GM12878 (cell line): ENCODE measurements at regions not wholly inside any gene's neighbourhood (a gene's known extent, or its start where the extent isn't known, plus 50 kb on each side); places are given as distances from the start of the nearest gene placed in this dataset.

Experiments
- ATAC-seq: fragments of 200-7000 bp; cut with Tn5 transposase; 3 replicates; pipeline ENCODE4 v1.9.1; 2020; ENCODE audit warnings: mild to moderate bottlenecking, moderate library complexity
- BruUV-seq: library from RNA; stranded (reverse); fragments of 400-500 nt; replicated peaks from 2 replicates; lab custom pipeline; 2021; lab: Mats Ljungman, UMichigan
- CTCF ChIA-PET: fragments of 300-600 bp; sonication (Branson Sonifier 250); formaldehyde crosslinking; extraction: SDS; loops from one replicate; lab custom pipeline; 2021; ENCODE audit warnings: inconsistent platforms; lab: Yijun Ruan, JAX
- POLR2A ChIA-PET: fragments of 350-600 bp; formaldehyde crosslinking; extraction: SDS; loops from one replicate; lab custom pipeline; 2021; ENCODE audit warnings: inconsistent platforms; lab: Charles Lee
- RAD21 ChIA-PET: fragments of 300-600 bp; sonication (Branson Sonifier 250); formaldehyde crosslinking; loops from one replicate; lab custom pipeline; 2023; ENCODE audit warnings: antibody characterized with exemption; ENCODE audit not compliant: unreplicated experiment; lab: Charles Lee
- SMC1A ChIA-PET: fragments of 300-600 bp; sonication (Branson Sonifier 250); formaldehyde crosslinking; loops from one replicate; lab custom pipeline; 2023; ENCODE audit not compliant: unreplicated experiment, uncharacterized antibody; lab: Charles Lee
- DNase-seq: peaks from one replicate; pipeline ENCODE4 v3.0.0-alpha.2; 2011; ENCODE audit warnings: low read depth, low spot score
- FAIRE-seq: peaks from 3 replicates; lab custom pipeline; 2011; peaks lifted over from hg19 to GRCh38; lab: Jason Lieb, UNC
- H2AFZ ChIP-seq: 2 replicates; pipeline ENCODE4 v1.6.0; 2011; ENCODE audit warnings: low read depth, low read length, control low read depth; ENCODE audit not compliant: control insufficient read depth
- H3K27ac ChIP-seq: 2 replicates; pipeline ENCODE4 v1.5.1; 2011; ENCODE audit warnings: control low read depth; ENCODE audit not compliant: control insufficient read depth, insufficient read depth
- H3K27me3 ChIP-seq, 2 experiments: replicated peaks in 1 of 2; 2 replicates each; pipeline versions ENCODE4 v1.6.0 to v1.6.1; 2011; ENCODE audit warnings: low read length in 1 of 2; ENCODE audit not compliant: control insufficient read depth in 2 of 2, insufficient read depth in 2 of 2
- H3K36me3 ChIP-seq, 2 experiments: 2 replicates each; pipeline ENCODE4 v1.5.1; 2011; ENCODE audit warnings: low read length in 1 of 2; ENCODE audit not compliant: control insufficient read depth in 2 of 2, insufficient read depth in 2 of 2
- H3K4me1 ChIP-seq: 2 replicates; pipeline ENCODE4 v1.6.1; 2011; ENCODE audit warnings: mild to moderate bottlenecking, low read length, moderate library complexity, mixed read lengths; ENCODE audit not compliant: control insufficient read depth, insufficient read depth
- H3K4me2 ChIP-seq: 2 replicates; pipeline ENCODE4 v1.6.0; 2011; ENCODE audit warnings: control low read depth; ENCODE audit not compliant: control insufficient read depth, insufficient read depth
- H3K4me3 ChIP-seq: fragments of 200-600 bp; sonication (generic); 2 replicates; pipeline ENCODE4 v1.5.1; 2016
- H3K79me2 ChIP-seq: 2 replicates; pipeline ENCODE4 v1.6.0; 2011; ENCODE audit warnings: low read length; ENCODE audit not compliant: control insufficient read depth, insufficient read depth
- H3K9ac ChIP-seq: 2 replicates; pipeline ENCODE4 v1.8.0; 2011; ENCODE audit warnings: low read length, control low read depth, mixed read lengths; ENCODE audit not compliant: control insufficient read depth, insufficient read depth
- H3K9me3 ChIP-seq: replicated peaks from 3 replicates; pipeline ENCODE4 v1.5.1; 2011; ENCODE audit warnings: mild to moderate bottlenecking, low read length; ENCODE audit not compliant: control insufficient read depth, insufficient read depth
- H4K20me1 ChIP-seq: 2 replicates; pipeline ENCODE4 v1.6.0; 2011; ENCODE audit not compliant: control insufficient read depth, insufficient read depth
- BACH1 ChIP-seq: fragments of 450-650 bp; IDR thresholded peaks from 2 replicates; pipeline ENCODE4 v1.6.1; 2017; ENCODE audit warnings: mild to moderate bottlenecking, borderline replicate concordance
- BMI1 ChIP-seq: fragments of 450-650 bp; IDR thresholded peaks from 2 replicates; pipeline ENCODE4 v1.6.1; 2016; ENCODE audit warnings: mild to moderate bottlenecking, moderate library complexity, borderline replicate concordance
- CEBPZ ChIP-seq: fragments of 150-350 bp; IDR thresholded peaks from 2 replicates; pipeline ENCODE4 v1.6.1; 2016; ENCODE audit warnings: low read depth, low read length
- EED ChIP-seq: sonication (generic); IDR thresholded peaks from 2 replicates; pipeline ENCODE4 v1.6.1; 2016; ENCODE audit warnings: antibody characterized with exemption, low read depth
- ETV6 ChIP-seq, 2 experiments: fragments of 450-650 bp in 1 of 2; IDR thresholded peaks in 1 of 2; conservative IDR thresholded peaks in 1 of 2; 2 replicates each; pipeline ENCODE4 v1.6.1; 2014; ENCODE audit warnings: antibody characterized with exemption in 1 of 2, borderline replicate concordance in 1 of 2, low read depth in 1 of 2, mild to moderate bottlenecking in 1 of 2, moderate library complexity in 1 of 2
- FOXM1 ChIP-seq: IDR thresholded peaks from 2 replicates; pipeline ENCODE4 v1.6.1; 2012; ENCODE audit warnings: low read depth, mild to moderate bottlenecking, inconsistent platforms, low read length, moderate library complexity
- GATAD2B ChIP-seq: fragments of 450-650 bp; conservative IDR thresholded peaks from 2 replicates; pipeline ENCODE4 v1.6.1; 2017; ENCODE audit warnings: low read depth, mild to moderate bottlenecking, moderate library complexity
- JUND ChIP-seq: IDR thresholded peaks from 2 replicates; pipeline ENCODE4 v1.6.1; 2012; ENCODE audit warnings: low read depth, mild to moderate bottlenecking, low read length, improper control_type of control experiment, moderate library complexity
- KAT2A ChIP-seq: conservative IDR thresholded peaks from 2 replicates; pipeline ENCODE4 v1.6.1; 2011; ENCODE audit warnings: low read depth, low read length; ENCODE audit not compliant: control insufficient read depth
- NFXL1 ChIP-seq: fragments of 450-650 bp; IDR thresholded peaks from 2 replicates; pipeline ENCODE4 v1.6.1; 2017; ENCODE audit warnings: antibody characterized with exemption, mild to moderate bottlenecking, borderline replicate concordance
- NR2C1 ChIP-seq: fragments of 450-650 bp; IDR thresholded peaks from 2 replicates; pipeline ENCODE4 v1.6.1; 2017; ENCODE audit warnings: antibody characterized with exemption, mild to moderate bottlenecking, moderate library complexity
- POLR2A ChIP-seq: IDR thresholded peaks from 2 replicates; pipeline ENCODE4 v1.6.1; 2011; ENCODE audit warnings: low read depth, mild to moderate bottlenecking, low read length
- SIX5 ChIP-seq: IDR thresholded peaks from 2 replicates; pipeline ENCODE4 v1.6.1; 2011; ENCODE audit warnings: mild to moderate bottlenecking, low read depth, low read length, moderate library complexity; ENCODE audit not compliant: severe bottlenecking
- SRF ChIP-seq, 2 experiments: IDR thresholded peaks; 2 replicates each; pipeline ENCODE4 v1.6.1; 2011; ENCODE audit warnings: low read depth in 2 of 2, low read length in 2 of 2, mild to moderate bottlenecking in 1 of 2, moderate library complexity in 1 of 2
- STAT1 ChIP-seq: fragments of 450-650 bp; conservative IDR thresholded peaks from 2 replicates; pipeline ENCODE4 v1.6.1; 2014; ENCODE audit warnings: antibody characterized with exemption, mild to moderate bottlenecking
- WGBS: methylation state at CpG from one replicate; pipeline ENCODE4 v1.1.6; 2016; ENCODE audit warnings: low lambda C conversion rate; ENCODE audit not compliant: insufficient replicate concordance, insufficient coverage; ENCODE audit errors: missing lambda C conversion rate; 5-methylcytosine and 5-hydroxymethylcytosine counted together
- in situ Hi-C: fragments of 300-500 bp; cut with MboI; formaldehyde crosslinking; loops from 9 replicates; pipeline ENCODE4 v1.14.3; 2018; ENCODE audit warnings: mixed read lengths
- intact Hi-C: fragments of 100-400 bp; cut with micrococcal nuclease; formaldehyde crosslinking; loops from one replicate; pipeline ENCODE4 v1.14.2; 2022; ENCODE audit not compliant: unreplicated experiment
- TF ChIP-seq, protein P1 (sequence below): fragments of 450-650 bp; IDR thresholded peaks from 2 replicates; pipeline ENCODE4 v1.6.1; 2016; ENCODE audit warnings: mild to moderate bottlenecking
- TF ChIP-seq, protein P2 (sequence below): fragments of 450-650 bp; IDR thresholded peaks from 2 replicates; pipeline ENCODE4 v1.6.1; 2018; ENCODE audit warnings: borderline replicate concordance, mild to moderate bottlenecking; ENCODE audit not compliant: partially characterized antibody
- TF ChIP-seq, protein P3 (sequence below): IDR thresholded peaks from 2 replicates; pipeline ENCODE4 v1.6.1; 2011; ENCODE audit warnings: low read depth, low read length, improper control_type of control experiment, borderline replicate concordance

- Histone ChIP-seq H3K4me3 (no peak overlapping the region), H3K79me2 (no peaks in the 10 kb centered on the region), H3K9ac (no peak overlapping the region), H3K4me1 (no peaks in the 10 kb centered on the region), H3K27ac (no peak overlapping the region)
- POLR2A ChIA-PET, result no interaction called here
- no TSS peak for BruUV-seq
- intact Hi-C loops, result no loop called here
- TF ChIP-seq JUND, result no peak
- TF ChIP-seq GATAD2B, result no peak
- no peak for TF ChIP-seq KAT2A
- TF ChIP-seq, protein P1, sequence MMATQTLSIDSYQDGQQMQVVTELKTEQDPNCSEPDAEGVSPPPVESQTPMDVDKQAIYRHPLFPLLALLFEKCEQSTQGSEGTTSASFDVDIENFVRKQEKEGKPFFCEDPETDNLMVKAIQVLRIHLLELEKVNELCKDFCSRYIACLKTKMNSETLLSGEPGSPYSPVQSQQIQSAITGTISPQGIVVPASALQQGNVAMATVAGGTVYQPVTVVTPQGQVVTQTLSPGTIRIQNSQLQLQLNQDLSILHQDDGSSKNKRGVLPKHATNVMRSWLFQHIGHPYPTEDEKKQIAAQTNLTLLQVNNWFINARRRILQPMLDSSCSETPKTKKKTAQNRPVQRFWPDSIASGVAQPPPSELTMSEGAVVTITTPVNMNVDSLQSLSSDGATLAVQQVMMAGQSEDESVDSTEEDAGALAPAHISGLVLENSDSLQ, result no peak
- TF ChIP-seq BMI1, result no peak
- TF ChIP-seq NFXL1, result no peak
- TF ChIP-seq SIX5, result no peak
- TF ChIP-seq CEBPZ, result no peak
- no peak for TF ChIP-seq FOXM1
- TF ChIP-seq, protein P2, sequence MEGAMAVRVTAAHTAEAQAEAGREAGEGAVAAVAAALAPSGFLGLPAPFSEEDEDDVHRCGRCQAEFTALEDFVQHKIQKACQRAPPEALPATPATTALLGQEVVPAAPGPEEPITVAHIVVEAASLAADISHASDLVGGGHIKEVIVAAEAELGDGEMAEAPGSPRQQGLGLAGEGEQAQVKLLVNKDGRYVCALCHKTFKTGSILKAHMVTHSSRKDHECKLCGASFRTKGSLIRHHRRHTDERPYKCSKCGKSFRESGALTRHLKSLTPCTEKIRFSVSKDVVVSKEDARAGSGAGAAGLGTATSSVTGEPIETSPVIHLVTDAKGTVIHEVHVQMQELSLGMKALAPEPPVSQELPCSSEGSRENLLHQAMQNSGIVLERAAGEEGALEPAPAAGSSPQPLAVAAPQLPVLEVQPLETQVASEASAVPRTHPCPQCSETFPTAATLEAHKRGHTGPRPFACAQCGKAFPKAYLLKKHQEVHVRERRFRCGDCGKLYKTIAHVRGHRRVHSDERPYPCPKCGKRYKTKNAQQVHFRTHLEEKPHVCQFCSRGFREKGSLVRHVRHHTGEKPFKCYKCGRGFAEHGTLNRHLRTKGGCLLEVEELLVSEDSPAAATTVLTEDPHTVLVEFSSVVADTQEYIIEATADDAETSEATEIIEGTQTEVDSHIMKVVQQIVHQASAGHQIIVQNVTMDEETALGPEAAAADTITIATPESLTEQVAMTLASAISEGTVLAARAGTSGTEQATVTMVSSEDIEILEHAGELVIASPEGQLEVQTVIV, result no peak
- TF ChIP-seq BACH1, result no peak
- TF ChIP-seq NR2C1, result no peak
- no peak for TF ChIP-seq ETV6 (conservative IDR thresholded peaks at IDR 0.05 in 1 of 2, IDR thresholded peaks at IDR 0.05 in 1 of 2; ENCODE audit: borderline replicate concordance in 1 of 2, low read depth in 1 of 2)
- no peak for TF ChIP-seq SRF (IDR thresholded peaks at IDR 0.05; ENCODE audit: low read depth in 2 of 2, low read length in 2 of 2)
- no peak for TF ChIP-seq EED
- no peak for TF ChIP-seq POLR2A
- TF ChIP-seq, protein P3, sequence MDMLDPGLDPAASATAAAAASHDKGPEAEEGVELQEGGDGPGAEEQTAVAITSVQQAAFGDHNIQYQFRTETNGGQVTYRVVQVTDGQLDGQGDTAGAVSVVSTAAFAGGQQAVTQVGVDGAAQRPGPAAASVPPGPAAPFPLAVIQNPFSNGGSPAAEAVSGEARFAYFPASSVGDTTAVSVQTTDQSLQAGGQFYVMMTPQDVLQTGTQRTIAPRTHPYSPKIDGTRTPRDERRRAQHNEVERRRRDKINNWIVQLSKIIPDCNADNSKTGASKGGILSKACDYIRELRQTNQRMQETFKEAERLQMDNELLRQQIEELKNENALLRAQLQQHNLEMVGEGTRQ, result no peak
- TF ChIP-seq STAT1, result no peak
- TF ChIP-seq, all 136 proteins: peak for 0
- H3K36me3 ChIP-seq, result no peaks in the 10 kb centered on the region
- H3K4me2 ChIP-seq, result no peak overlapping the region
- ATAC-seq (no peak), FAIRE-seq (no peak), DNase-seq (no peak)
- ChIA-PET CTCF (no interaction called here), SMC1A (no interaction called here), RAD21 (no interaction called here)
- H4K20me1 ChIP-seq, result no peaks in the 10 kb centered on the region
- H3K9me3 ChIP-seq, result no peaks in the 10 kb centered on the region; the same call in 2 of the 3 replicates
- WGBS, result 5% methylated on average over 4 of the region's 4 CpGs
- in situ Hi-C loops, result no loop called here
- H3K27me3 ChIP-seq, result no peaks in the 10 kb centered on the region
- H2AFZ ChIP-seq, result no peak overlapping the region
Measured at GRCh38 chr14:26017270-26017669, 580.6 kb downstream of the NOVA1 start.
